ENCODE measurements at regions not wholly inside any gene's neighbourhood (a gene's known extent, or its start where the extent isn't known, plus 50 kb on each side); places are given as distances from the start of the nearest gene placed in this dataset.

GRCh38 chr22:22148905-22149304 lies 95.7 kb upstream of the VPREB1 start:
- DNase-seq (no peak), ATAC-seq (no peak)
- H3K4me1 ChIP-seq, result no peaks in the 10 kb centered on the region
- no peak for TF ChIP-seq CTCF (IDR thresholded peaks at IDR 0.05)
- H3K36me3 ChIP-seq, result no peaks in the 10 kb centered on the region
- peaks cover 58% of the 10 kb centered on the region for H3K27me3 ChIP-seq (ENCODE audit: low read depth)
- no peaks in the 10 kb centered on the region for H3K9me3 ChIP-seq
- no peak overlapping the region for H3K4me3 ChIP-seq
- H3K27ac ChIP-seq, result no peak overlapping the region
- intact Hi-C loops (cut with DNase I), result no loop called here

GRCh38 chr22:22144858-22145257 lies 99.7 kb upstream of the VPREB1 start:
- H3K4me3 ChIP-seq, result no peak overlapping the region
- intact Hi-C loops (cut with DNase I), result no loop called here
- no peak for TF ChIP-seq CTCF (IDR thresholded peaks at IDR 0.05)
- H3K27me3 ChIP-seq (ENCODE audit: low read depth), result peaks cover 52% of the 10 kb centered on the region
- H3K27ac ChIP-seq, result no peak overlapping the region
- ATAC-seq (no peak), DNase-seq (no peak)
- H3K4me1 ChIP-seq, result no peaks in the 10 kb centered on the region
- no peaks in the 10 kb centered on the region for H3K36me3 ChIP-seq
- H3K9me3 ChIP-seq, result no peaks in the 10 kb centered on the region

- H3K9me3 ChIP-seq, result no peaks in the 10 kb centered on the region
- H3K36me3 ChIP-seq, result no peaks in the 10 kb centered on the region
- DNase-seq, result no peak
- no peaks in the 10 kb centered on the region for H3K4me1 ChIP-seq
- peaks cover 56% of the 10 kb centered on the region for H3K27me3 ChIP-seq (ENCODE audit: low read depth)
- ATAC-seq, result no peak
- H3K27ac ChIP-seq, result no peak overlapping the region
- TF ChIP-seq CTCF (IDR thresholded peaks at IDR 0.05), result no peak
- no peak overlapping the region for H3K4me3 ChIP-seq
- intact Hi-C loops (cut with DNase I), result no loop called here
Observed at GRCh38 chr22:22143448-22143847, 101.1 kb upstream of the VPREB1 start.

- ATAC-seq, result no peak
- Histone ChIP-seq H3K36me3 (no peaks in the 10 kb centered on the region), H3K27me3 (ENCODE audit: low read depth) (peaks cover 55% of the 10 kb centered on the region), H3K9me3 (no peaks in the 10 kb centered on the region), H3K4me3 (no peak overlapping the region), H3K27ac (no peak overlapping the region), H3K4me1 (no peaks in the 10 kb centered on the region)
- DNase-seq, result no peak
- intact Hi-C loops (cut with DNase I), result no loop called here
- TF ChIP-seq CTCF (IDR thresholded peaks at IDR 0.05), result no peak
Observed at GRCh38 chr22:22142661-22143060, 101.9 kb upstream of the VPREB1 start.

GRCh38 chr22:22141771-22142591 lies 102.6 kb upstream of the VPREB1 start:
- H3K27ac ChIP-seq, result no peak overlapping the region
- ATAC-seq (no peak), DNase-seq (no peak)
- no peaks in the 10 kb centered on the region for H3K4me1 ChIP-seq
- H3K36me3 ChIP-seq, result no peaks in the 10 kb centered on the region
- no peak for TF ChIP-seq CTCF (IDR thresholded peaks at IDR 0.05)
- no peaks in the 10 kb centered on the region for H3K9me3 ChIP-seq
- H3K4me3 ChIP-seq, result no peak overlapping the region
- intact Hi-C loops (cut with DNase I), result no loop called here
- H3K27me3 ChIP-seq (ENCODE audit: low read depth), result peaks cover 50% of the 10 kb centered on the region
